SKM-1 treated with dmso at 0.1 percent for 144 hours (cell line): ENCODE measurements at regions not wholly inside any gene's neighbourhood (a gene's known extent, or its start where the extent isn't known, plus 50 kb on each side); places are given as distances from the start of the nearest gene placed in this dataset.

Experiments used
- DNase-seq: peaks from one replicate; lab custom pipeline; 2025; ENCODE audit not compliant: unreplicated experiment; lab: John Stamatoyannopoulos, UW

GRCh38 chr14:75370416-75371205 lies 57.2 kb upstream of the JDP2 start:
- peak; percentile 72 for DNase-seq

GRCh38 chr14:75371297-75371696 lies 56.5 kb upstream of the JDP2 start:
- DNase-seq: no peak

DNA sequence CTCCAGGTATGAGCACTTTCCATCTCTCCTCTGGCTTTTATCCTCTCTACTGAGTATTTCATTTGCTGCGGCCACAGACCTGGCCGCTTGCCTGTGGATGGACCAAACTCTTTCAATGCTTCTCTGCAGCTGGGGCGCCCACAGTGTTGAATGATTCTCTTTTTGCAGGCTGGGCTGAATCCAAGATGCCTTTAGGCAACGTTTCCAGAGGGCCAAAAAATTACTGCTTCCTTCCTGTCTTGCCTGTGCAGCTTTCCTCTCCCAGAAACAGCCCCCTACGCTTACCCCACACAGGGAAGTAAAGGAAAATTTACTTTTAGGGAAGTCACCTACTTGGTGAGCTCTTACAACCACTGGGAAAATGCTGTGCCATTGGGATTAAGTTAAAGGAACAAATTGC lies 55.6 kb upstream of the JDP2 start:
- DNase-seq: no peak

- no peak for DNase-seq
Observed at GRCh38 chr14:75373133-75373532, 54.7 kb upstream of the JDP2 start.

- no peak for DNase-seq
Observed at GRCh38 chr14:75373616-75374015, 54.2 kb upstream of the JDP2 start.

GRCh38 chr14:75374911-75375310 lies 52.9 kb upstream of the JDP2 start:
- DNase-seq: no peak

DNA sequence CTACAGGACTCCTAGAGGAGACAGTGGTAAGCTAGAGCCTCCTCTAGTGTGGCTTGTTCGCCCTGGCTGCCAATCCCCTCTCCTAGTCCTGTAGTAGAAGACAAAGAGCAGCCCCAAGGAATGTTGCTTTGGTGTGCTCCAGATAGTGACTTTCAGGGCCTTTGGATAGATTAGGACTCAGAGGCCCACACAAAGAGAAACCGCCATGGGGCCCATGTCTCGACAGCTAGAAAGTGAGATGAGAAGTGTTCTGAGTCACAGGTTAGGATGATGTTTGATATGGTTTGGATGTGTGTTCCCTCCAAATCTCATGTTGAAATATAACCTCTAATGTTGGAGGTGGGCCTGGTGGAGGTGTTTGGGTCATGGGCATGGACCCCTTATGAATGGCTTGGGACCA lies 51.8 kb upstream of the JDP2 start:
- DNase-seq: no peak
